Psoas muscle (tissue), 7 donors: ENCODE measurements at regions not wholly inside any gene's neighbourhood (a gene's known extent, or its start where the extent isn't known, plus 50 kb on each side); places are given as distances from the start of the nearest gene placed in this dataset.

Experiments used
- ATAC-seq, 4 donors: fragments of 200-7000 bp; cut with Tn5 transposase; one replicate each; pipeline ENCODE4 v1.9.1; 2020; ENCODE audit warnings: moderate library complexity in 3 of 4, mild to moderate bottlenecking in 2 of 4
- DNase-seq, 2 donors: peaks; one replicate each; pipeline ENCODE4 v3.0.0-alpha.2; 2020
- H3K27ac ChIP-seq: fragments of 200-600 bp; one replicate; pipeline ENCODE4 v1.8.0; 2022
- H3K27me3 ChIP-seq, 3 donors: fragments of 200-600 bp in 1 of 3; one replicate each; pipeline versions ENCODE4 v1.6.1 to v1.8.0; 2013 to 2022; ENCODE audit warnings: low read length in 2 of 3, mild to moderate bottlenecking in 2 of 3, moderate library complexity in 1 of 3; ENCODE audit not compliant: insufficient read depth in 3 of 3
- H3K36me3 ChIP-seq, 2 donors: fragments of 200-600 bp in 1 of 2; one replicate each; pipeline versions ENCODE4 v1.6.1 to v1.8.0; 2013 to 2022; ENCODE audit warnings: low read depth in 1 of 2, mild to moderate bottlenecking in 1 of 2, moderate library complexity in 1 of 2; ENCODE audit not compliant: insufficient read depth in 1 of 2
- H3K4me1 ChIP-seq: fragments of 200-600 bp; one replicate; pipeline ENCODE4 v1.8.0; 2022
- H3K4me3 ChIP-seq: fragments of 200-600 bp; one replicate; pipeline ENCODE4 v1.8.0; 2022; ENCODE audit warnings: mild to moderate bottlenecking
- H3K9me3 ChIP-seq: fragments of 200-600 bp; one replicate; pipeline ENCODE4 v1.8.0; 2022
- CTCF ChIP-seq: fragments of 200-600 bp; IDR thresholded peaks from one replicate; pipeline ENCODE4 v1.8.0; 2022; ENCODE audit warnings: antibody characterized with exemption
- WGBS, 3 donors: extraction: QIAGEN DNeasy Blood & Tissue Kit; methylation state at CpG; one replicate each; pipeline versions ENCODE4 v1.1.6 to v1.1.7; 2013; 5-methylcytosine and 5-hydroxymethylcytosine counted together
- intact Hi-C, 2 donors: fragments of 100-400 bp; cut with DNase I; formaldehyde crosslinking; loops; one replicate each; pipeline versions ENCODE4 v1.11.0 to v1.14.2; 2022
- donor health status: healthy with polysubstance abuse.
- donor health status: DM: no; HTN: no; CAD: no; lungs with moderate emphysema.
- donor health status: Bipolar disorder and iron deficiency.
- donor health status: healthy.
- donor health status: DM: yes; HTN: yes; CAD: no.
- donor health status: DM: no; HTN: no; CAD: no.
- donor health status: DM: yes; HTN: yes; CAD: no.

GRCh38 chr2:219878516-219878915 is 251.1 kb downstream of the SLC4A3 start:
- no peaks in the 10 kb centered on the region for H3K4me1 ChIP-seq
- no peak for DNase-seq
- no peaks in the 10 kb centered on the region for H3K36me3 ChIP-seq
- TF ChIP-seq CTCF = no peak
- no peaks in the 10 kb centered on the region for H3K9me3 ChIP-seq
- intact Hi-C loops = no loop called here
- no peak overlapping the region for H3K27ac ChIP-seq
- H3K4me3 ChIP-seq = no peak overlapping the region
- WGBS, 3 donors = 59 to 75% (median 66%) methylated on average over 5 of the region's 5 CpGs
- no peak for ATAC-seq
- H3K27me3 ChIP-seq = no peaks in the 10 kb centered on the region

- intact Hi-C loops = no loop called here
- Histone ChIP-seq H3K27me3 (no peaks in the 10 kb centered on the region), H3K4me1 (no peaks in the 10 kb centered on the region), H3K9me3 (no peaks in the 10 kb centered on the region), H3K4me3 (no peak overlapping the region), H3K36me3 (no peaks in the 10 kb centered on the region), H3K27ac (no peak overlapping the region)
- WGBS, 3 donors = 83 to 94% (median 85%) methylated on average over 3 of the region's 3 CpGs
- TF ChIP-seq CTCF = no peak
- no peak for ATAC-seq
- DNase-seq = no peak
Measured at GRCh38 chr2:219881851-219882250, 254.4 kb downstream of the SLC4A3 start.

GRCh38 chr2:219886615-219887014 is 259.2 kb downstream of the SLC4A3 start:
- WGBS, 3 donors = 62 to 74% (median 62%) methylated on average over 2 of the region's 2 CpGs
- no peak for ATAC-seq
- intact Hi-C loops = no loop called here

GRCh38 chr2:219887870-219888269 is 260.4 kb downstream of the SLC4A3 start:
- intact Hi-C loops = no loop called here
- no peak for DNase-seq
- no peak overlapping the region for H3K27ac ChIP-seq
- H3K27me3 ChIP-seq = no peaks in the 10 kb centered on the region
- ATAC-seq = no peak
- no peak for TF ChIP-seq CTCF
- WGBS, 3 donors = 74 to 84% (median 80%) methylated on average over 4 of the region's 4 CpGs
- no peaks in the 10 kb centered on the region for H3K9me3 ChIP-seq
- H3K36me3 ChIP-seq = no peaks in the 10 kb centered on the region
- H3K4me1 ChIP-seq = no peaks in the 10 kb centered on the region
- no peak overlapping the region for H3K4me3 ChIP-seq

More at GRCh38 chr2:219886615-219887014, 259.2 kb downstream of the SLC4A3 start:
- Histone ChIP-seq H3K9me3 (no peaks in the 10 kb centered on the region), H3K36me3 (no peaks in the 10 kb centered on the region), H3K4me3 (no peak overlapping the region), H3K27me3 (no peaks in the 10 kb centered on the region), H3K27ac (no peak overlapping the region), H3K4me1 (no peaks in the 10 kb centered on the region)
- no peak for DNase-seq
- no peak for TF ChIP-seq CTCF

GRCh38 chr2:219893541-219893940 is 266.1 kb downstream of the SLC4A3 start:
- no peak for TF ChIP-seq CTCF
- no peak for DNase-seq
- no peak for ATAC-seq
- intact Hi-C loops = no loop called here
- H3K9me3 ChIP-seq = no peaks in the 10 kb centered on the region
- H3K4me3 ChIP-seq = no peak overlapping the region
- no peaks in the 10 kb centered on the region for H3K36me3 ChIP-seq
- no peak overlapping the region for H3K27ac ChIP-seq
- 17 to 41% (median 21%) methylated on average over 2 of the region's 2 CpGs for WGBS, 3 donors
- no peaks in the 10 kb centered on the region for H3K27me3 ChIP-seq
- H3K4me1 ChIP-seq = no peaks in the 10 kb centered on the region
